SKM-1 treated with dmso at 0.1 percent for 144 hours (cell line): ENCODE measurements at regions not wholly inside any gene's neighbourhood (a gene's known extent, or its start where the extent isn't known, plus 50 kb on each side); places are given as distances from the start of the nearest gene placed in this dataset.
"Not testable (repeated sequence)": the region's sequence is repeated elsewhere in the genome, so short reads cannot be mapped to it uniquely, and the experiment has no call there.

Source experiments
- DNase-seq: peaks from one replicate; lab custom pipeline; 2025; ENCODE audit not compliant: unreplicated experiment; lab: John Stamatoyannopoulos, UW

- no peak for DNase-seq
These were observed 256.2 kb downstream of the SDHAF3 start for GRCh38 chr7:97373736-97374135.

GRCh38 chr7:97377713-97378112, 260.2 kb downstream of the SDHAF3 start:
- no peak for DNase-seq

- DNase-seq: no peak
These were observed 264.5 kb downstream of the SDHAF3 start for GRCh38 chr7:97381815-97382554.

GRCh38 chr7:97390052-97390451, 272.6 kb downstream of the SDHAF3 start:
- DNase-seq: no peak

GRCh38 chr7:97390915-97391593, 273.6 kb downstream of the SDHAF3 start:
- no peak for DNase-seq

- DNase-seq: no peak
These were observed 283.9 kb downstream of the SDHAF3 start for GRCh38 chr7:97401398-97401797.

GRCh38 chr7:97405835-97406234, 288.3 kb downstream of the SDHAF3 start:
- no peak for DNase-seq

- no peak for DNase-seq
These were observed 289.6 kb downstream of the SDHAF3 start for GRCh38 chr7:97407106-97407505.

- no peak for DNase-seq
These were observed 291.8 kb downstream of the SDHAF3 start for GRCh38 chr7:97409346-97409745.

GRCh38 chr7:97418312-97418711, 300.8 kb downstream of the SDHAF3 start:
- DNase-seq: no peak

GRCh38 chr7:97419898-97420297, 302.4 kb downstream of the SDHAF3 start:
- DNase-seq: no peak

- DNase-seq: no peak
These were observed 303.9 kb downstream of the SDHAF3 start for GRCh38 chr7:97421307-97421930.

GRCh38 chr7:97422046-97422445, 304.5 kb downstream of the SDHAF3 start:
- no peak for DNase-seq

- no peak for DNase-seq
These were observed 301.9 kb upstream of the TAC1 start for GRCh38 chr7:97430006-97430405.

- DNase-seq: no peak
These were observed 292.2 kb upstream of the TAC1 start for GRCh38 chr7:97439637-97440214.

- DNase-seq: no peak
These were observed 285.5 kb upstream of the TAC1 start for GRCh38 chr7:97446361-97446760.

GRCh38 chr7:97449448-97449847, 282.4 kb upstream of the TAC1 start:
- not testable (repeated sequence) for DNase-seq

GRCh38 chr7:97450516-97450915, 281.4 kb upstream of the TAC1 start:
- DNase-seq: no peak

- DNase-seq: no peak
These were observed 277.2 kb upstream of the TAC1 start for GRCh38 chr7:97454636-97455035.

- no peak for DNase-seq
These were observed 274.8 kb upstream of the TAC1 start for GRCh38 chr7:97457054-97457453.

- no peak for DNase-seq
These were observed 271.5 kb upstream of the TAC1 start for GRCh38 chr7:97460433-97460832.

GRCh38 chr7:97461596-97461995, 270.3 kb upstream of the TAC1 start:
- no peak for DNase-seq
